Activated T-helper 1 cell treated with anti-CD3 and anti-CD28 coated beads, Interleukin-2, amount 50 U/mL, for 16 hours (primary cell): ENCODE measurements at regions not wholly inside any gene's neighbourhood (a gene's known extent, or its start where the extent isn't known, plus 50 kb on each side); places are given as distances from the start of the nearest gene placed in this dataset.

Source experiments
- DNase-seq, 2 donors: peaks; one replicate each; pipeline ENCODE4 v3.0.0-alpha.2; 2020; ENCODE audit warnings: low read depth in 1 of 2, low spot score in 1 of 2

GRCh38 chr1:5548266-5548665, 444.0 kb downstream of the NPHP4 start:
- no peak for DNase-seq

GRCh38 chr1:5543235-5543634, 449.0 kb downstream of the NPHP4 start:
- no peak for DNase-seq

- no peak for DNase-seq
Observed at GRCh38 chr1:5532811-5533210, 459.4 kb downstream of the NPHP4 start.

- DNase-seq: no peak
Observed at GRCh38 chr1:5526822-5527551, 465.2 kb downstream of the NPHP4 start.

GRCh38 chr1:5526385-5526750, 465.9 kb downstream of the NPHP4 start:
- no peak for DNase-seq

GRCh38 chr1:5525597-5526384, 466.4 kb downstream of the NPHP4 start:
- DNase-seq: no peak

- DNase-seq: no peak
Observed at GRCh38 chr1:5522531-5523145, 469.6 kb downstream of the NPHP4 start.

- no peak for DNase-seq
Observed at GRCh38 chr1:5519366-5520135, 472.7 kb downstream of the NPHP4 start.

- DNase-seq: no peak
Observed at GRCh38 chr1:5516756-5517155, 475.5 kb downstream of the NPHP4 start.

GRCh38 chr1:5515501-5515900, 476.7 kb downstream of the NPHP4 start:
- DNase-seq: no peak

GRCh38 chr1:5514527-5515183, 477.6 kb downstream of the NPHP4 start:
- peak; percentile 57 to 63 for DNase-seq

GRCh38 chr1:5513846-5514526, 478.2 kb downstream of the NPHP4 start:
- DNase-seq: no peak

- DNase-seq: no peak
Observed at GRCh38 chr1:5513179-5513578, 479.0 kb downstream of the NPHP4 start.

GRCh38 chr1:5511381-5512097, 480.7 kb downstream of the NPHP4 start:
- no peak for DNase-seq

- DNase-seq: peak; percentile 52 to 56
Observed at GRCh38 chr1:5509664-5510452, 482.4 kb downstream of the NPHP4 start.

GRCh38 chr1:5508669-5509330, 483.4 kb downstream of the NPHP4 start:
- no peak for DNase-seq

GRCh38 chr1:5507340-5507739, 484.9 kb downstream of the NPHP4 start:
- no peak for DNase-seq

- no peak for DNase-seq
Observed at GRCh38 chr1:5506634-5507033, 485.6 kb downstream of the NPHP4 start.
